ENCODE measurements at regions not wholly inside any gene's neighbourhood (a gene's known extent, or its start where the extent isn't known, plus 50 kb on each side); places are given as distances from the start of the nearest gene placed in this dataset.

GRCh38 chr15:66891776-66892175, 173.6 kb upstream of the SMAD3 start:
- no peak for ATAC-seq (ENCODE audit: insufficient read depth, low FRiP score)
- H3K36me3 ChIP-seq (ENCODE audit: control insufficient read depth in 4 of 4, insufficient read depth in 4 of 4, low read length in 4 of 4): no peaks in the 10 kb centered on the region

GRCh38 chr15:66893294-66893693, 172.1 kb upstream of the SMAD3 start:
- H3K27ac ChIP-seq (ENCODE audit: low read depth in 1 of 2, low read length in 1 of 2): no peak overlapping the region
- 67 to 82% methylated on average over 4 of the region's 4 CpGs for whole genome bisulfite sequencing, 2 donors
- ATAC-seq (ENCODE audit: insufficient read depth, low FRiP score): no peak
- no peaks in the 10 kb centered on the region for H3K36me3 ChIP-seq (ENCODE audit: control insufficient read depth in 4 of 4, insufficient read depth in 4 of 4, low read length in 4 of 4)
- H3K4me1 ChIP-seq (ENCODE audit: control insufficient read depth in 5 of 5, insufficient read depth in 5 of 5, low read length in 5 of 5): peaks cover 0 to 18% (median 7%) of the 10 kb centered on the region in 5 donors
- peak in 1 of 3 donors; percentile 8 for DNase-seq
- TF ChIP-seq, protein P1, sequence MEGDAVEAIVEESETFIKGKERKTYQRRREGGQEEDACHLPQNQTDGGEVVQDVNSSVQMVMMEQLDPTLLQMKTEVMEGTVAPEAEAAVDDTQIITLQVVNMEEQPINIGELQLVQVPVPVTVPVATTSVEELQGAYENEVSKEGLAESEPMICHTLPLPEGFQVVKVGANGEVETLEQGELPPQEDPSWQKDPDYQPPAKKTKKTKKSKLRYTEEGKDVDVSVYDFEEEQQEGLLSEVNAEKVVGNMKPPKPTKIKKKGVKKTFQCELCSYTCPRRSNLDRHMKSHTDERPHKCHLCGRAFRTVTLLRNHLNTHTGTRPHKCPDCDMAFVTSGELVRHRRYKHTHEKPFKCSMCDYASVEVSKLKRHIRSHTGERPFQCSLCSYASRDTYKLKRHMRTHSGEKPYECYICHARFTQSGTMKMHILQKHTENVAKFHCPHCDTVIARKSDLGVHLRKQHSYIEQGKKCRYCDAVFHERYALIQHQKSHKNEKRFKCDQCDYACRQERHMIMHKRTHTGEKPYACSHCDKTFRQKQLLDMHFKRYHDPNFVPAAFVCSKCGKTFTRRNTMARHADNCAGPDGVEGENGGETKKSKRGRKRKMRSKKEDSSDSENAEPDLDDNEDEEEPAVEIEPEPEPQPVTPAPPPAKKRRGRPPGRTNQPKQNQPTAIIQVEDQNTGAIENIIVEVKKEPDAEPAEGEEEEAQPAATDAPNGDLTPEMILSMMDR (IDR thresholded peaks at IDR 0.05; ENCODE audit: control extremely low read depth, extremely low read depth): no peak
- H3K9ac ChIP-seq (ENCODE audit: insufficient read depth in 1 of 2, low read length in 2 of 2): no peak overlapping the region
- H3K4me3 ChIP-seq: no peak overlapping the region
- peaks cover 0 to 2% (median 0%) of the 10 kb centered on the region in 4 donors for H3K9me3 ChIP-seq (ENCODE audit: control insufficient read depth in 4 of 4, insufficient read depth in 3 of 4, low read length in 3 of 4)
- H3K27me3 ChIP-seq (ENCODE audit: control insufficient read depth in 3 of 3, insufficient read depth in 3 of 3, low read length in 2 of 3): no peaks in the 10 kb centered on the region

More at GRCh38 chr15:66891776-66892175, 173.6 kb upstream of the SMAD3 start:
- H3K9me3 ChIP-seq (ENCODE audit: control insufficient read depth in 4 of 4, insufficient read depth in 3 of 4, low read length in 3 of 4): peaks cover 0 to 2% (median 0%) of the 10 kb centered on the region in 4 donors
- DNase-seq: peak in 1 of 3 donors; percentile 34
- peaks cover 0 to 18% (median 7%) of the 10 kb centered on the region in 5 donors for H3K4me1 ChIP-seq (ENCODE audit: control insufficient read depth in 5 of 5, insufficient read depth in 5 of 5, low read length in 5 of 5)
- H3K9ac ChIP-seq (ENCODE audit: insufficient read depth in 1 of 2, low read length in 2 of 2): no peak overlapping the region
- no peaks in the 10 kb centered on the region for H3K27me3 ChIP-seq (ENCODE audit: control insufficient read depth in 3 of 3, insufficient read depth in 3 of 3, low read length in 2 of 3)
- no peak overlapping the region for H3K27ac ChIP-seq (ENCODE audit: low read depth in 1 of 2, low read length in 1 of 2)
- TF ChIP-seq, protein P1 (IDR thresholded peaks at IDR 0.05; ENCODE audit: control extremely low read depth, extremely low read depth): no peak
- WGBS, 2 donors: 50 to 58% methylated on average over 2 of the region's 2 CpGs
- H3K4me3 ChIP-seq: no peak overlapping the region

- TF ChIP-seq, protein P1 (IDR thresholded peaks at IDR 0.05; ENCODE audit: control extremely low read depth, extremely low read depth): no peak
- DNase-seq (no peak), ATAC-seq (ENCODE audit: insufficient read depth, low FRiP score) (no peak)
- H3K9ac ChIP-seq (ENCODE audit: insufficient read depth in 1 of 2, low read length in 2 of 2): no peak overlapping the region
- H3K27me3 ChIP-seq (ENCODE audit: control insufficient read depth in 3 of 3, insufficient read depth in 3 of 3, low read length in 2 of 3): no peaks in the 10 kb centered on the region
- no peaks in the 10 kb centered on the region for H3K36me3 ChIP-seq (ENCODE audit: control insufficient read depth in 4 of 4, insufficient read depth in 4 of 4, low read length in 4 of 4)
- no peak overlapping the region for H3K4me3 ChIP-seq
- H3K4me1 ChIP-seq (ENCODE audit: control insufficient read depth in 5 of 5, insufficient read depth in 5 of 5, low read length in 5 of 5): peaks cover 0 to 18% (median 7%) of the 10 kb centered on the region in 5 donors
- H3K27ac ChIP-seq (ENCODE audit: low read depth in 1 of 2, low read length in 1 of 2): no peak overlapping the region
- peaks cover 0 to 2% (median 0%) of the 10 kb centered on the region in 4 donors for H3K9me3 ChIP-seq (ENCODE audit: control insufficient read depth in 4 of 4, insufficient read depth in 3 of 4, low read length in 3 of 4)
- WGBS, 2 donors: 86 to 99% methylated on average over 5 of the region's 5 CpGs
Measured at GRCh38 chr15:66894363-66894762, 171.0 kb upstream of the SMAD3 start.
